ENCODE measurements at regions not wholly inside any gene's neighbourhood (a gene's known extent, or its start where the extent isn't known, plus 50 kb on each side); places are given as distances from the start of the nearest gene placed in this dataset.

- CTCF ChIA-PET: no interaction called here
These were observed 152.0 kb upstream of the PEX5L start for GRCh38 chr3:180188512-180189309.

GRCh38 chr3:180189310-180189648 lies 152.5 kb upstream of the PEX5L start:
- POLR2A ChIA-PET: no interaction called here
- no peaks in the 10 kb centered on the region for H3K27me3 ChIP-seq (ENCODE audit: control insufficient read depth, insufficient read depth, low read length)
- CTCF ChIA-PET: no interaction called here
- no peak for TF ChIP-seq CTCF (IDR thresholded peaks at IDR 0.05; ENCODE audit: insufficient read depth, low read depth, low read length)
- DNase-seq (ENCODE audit: low read depth): no peak
- H3K36me3 ChIP-seq (ENCODE audit: control insufficient read depth, insufficient read depth, low read length): no peaks in the 10 kb centered on the region
- no peak overlapping the region for H3K4me3 ChIP-seq (ENCODE audit: low read depth, low read length)

More at GRCh38 chr3:180188512-180189309, 152.0 kb upstream of the PEX5L start:
- no peaks in the 10 kb centered on the region for H3K27me3 ChIP-seq (ENCODE audit: control insufficient read depth, insufficient read depth, low read length)
- no peak overlapping the region for H3K4me3 ChIP-seq (ENCODE audit: low read depth, low read length)
- POLR2A ChIA-PET: no interaction called here
- TF ChIP-seq CTCF (IDR thresholded peaks at IDR 0.05; ENCODE audit: insufficient read depth, low read depth, low read length): no peak
- no peaks in the 10 kb centered on the region for H3K36me3 ChIP-seq (ENCODE audit: control insufficient read depth, insufficient read depth, low read length)
- DNase-seq (ENCODE audit: low read depth): no peak

DNA sequence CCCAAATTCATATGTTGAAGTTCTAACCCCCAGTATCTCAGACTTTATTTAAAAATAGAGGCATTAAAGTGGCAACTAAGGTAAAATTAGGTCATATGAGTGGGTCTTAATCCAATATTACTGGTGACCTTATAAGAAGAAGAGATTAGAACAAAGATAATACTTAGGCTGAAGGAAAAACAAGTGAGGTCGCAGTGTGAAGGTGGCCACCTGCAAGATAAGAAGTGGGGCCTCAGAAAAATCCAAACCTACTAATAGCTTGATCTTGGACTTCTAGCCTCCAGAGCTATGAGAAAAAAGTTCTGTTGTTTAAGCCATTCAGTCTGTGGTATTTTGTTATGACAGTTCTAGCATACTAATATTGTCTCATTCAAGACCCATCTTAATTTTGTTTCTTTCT lies 159.9 kb upstream of the PEX5L start:
- Histone ChIP-seq H3K4me3 (ENCODE audit: low read depth, low read length) (no peak overlapping the region), H3K36me3 (ENCODE audit: control insufficient read depth, insufficient read depth, low read length) (no peaks in the 10 kb centered on the region), H3K27me3 (ENCODE audit: control insufficient read depth, insufficient read depth, low read length) (no peaks in the 10 kb centered on the region)
- no peak for DNase-seq (ENCODE audit: low read depth)
- ChIA-PET POLR2A (no interaction called here), CTCF (no interaction called here)
- no peak for TF ChIP-seq CTCF (IDR thresholded peaks at IDR 0.05; ENCODE audit: insufficient read depth, low read depth, low read length)

GRCh38 chr3:180199417-180199995 lies 162.8 kb upstream of the PEX5L start:
- CTCF ChIA-PET: no interaction called here
- TF ChIP-seq CTCF (IDR thresholded peaks at IDR 0.05; ENCODE audit: insufficient read depth, low read depth, low read length): no peak
- Histone ChIP-seq H3K4me3 (ENCODE audit: low read depth, low read length) (no peak overlapping the region), H3K36me3 (ENCODE audit: control insufficient read depth, insufficient read depth, low read length) (no peaks in the 10 kb centered on the region), H3K27me3 (ENCODE audit: control insufficient read depth, insufficient read depth, low read length) (no peaks in the 10 kb centered on the region)
- POLR2A ChIA-PET: no interaction called here
- no peak for DNase-seq (ENCODE audit: low read depth)

DNA sequence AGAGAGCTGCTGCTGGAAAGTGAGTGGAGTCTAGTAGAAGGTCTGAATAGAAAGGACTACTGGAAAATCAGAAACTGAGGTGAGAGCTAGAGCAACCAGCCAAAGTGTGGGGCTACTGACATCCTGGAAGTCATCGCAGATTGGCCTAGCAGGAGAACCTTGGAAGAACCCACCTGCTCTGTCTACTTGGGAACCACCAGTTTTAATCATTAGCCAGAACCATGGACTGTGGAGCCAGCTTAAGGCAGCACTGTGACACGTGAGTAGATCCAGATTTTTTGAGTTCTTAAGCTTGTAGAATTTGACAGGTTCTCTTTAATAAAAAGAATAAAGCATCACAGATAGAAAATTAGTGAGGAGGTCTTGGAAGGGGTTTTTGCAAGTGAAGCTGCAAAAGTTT lies 179.1 kb upstream of the PEX5L start:
- no peak overlapping the region for H3K4me3 ChIP-seq (ENCODE audit: low read depth, low read length)
- no peaks in the 10 kb centered on the region for H3K36me3 ChIP-seq (ENCODE audit: control insufficient read depth, insufficient read depth, low read length)
- DNase-seq (ENCODE audit: low read depth): no peak
- ChIA-PET POLR2A (no interaction called here), CTCF (no interaction called here)
- TF ChIP-seq CTCF (IDR thresholded peaks at IDR 0.05; ENCODE audit: insufficient read depth, low read depth, low read length): no peak
- no peaks in the 10 kb centered on the region for H3K27me3 ChIP-seq (ENCODE audit: control insufficient read depth, insufficient read depth, low read length)

Data from BJ (cell line).